CD4-positive, CD25-positive, alpha-beta regulatory T cell (primary cell): ENCODE measurements at regions not wholly inside any gene's neighbourhood (a gene's known extent, or its start where the extent isn't known, plus 50 kb on each side); places are given as distances from the start of the nearest gene placed in this dataset.

Experiments
- ATAC-seq, 2 donors: fragments of 150-1000 bp; cut with Tn5 transposase; one replicate each; pipeline ENCODE4 v1.10.0; 2021; ENCODE audit warnings: low read depth in 2 of 2, moderate number of reproducible peaks in 2 of 2, moderate library complexity in 1 of 2
- DNase-seq, 3 donors: peaks; one replicate each; pipeline versions ENCODE4 v3.0.0 to v3.0.0-alpha.2; 2012 to 2022; ENCODE audit warnings: mixed read lengths in 1 of 3
- H3K27ac ChIP-seq: one replicate; pipeline ENCODE4 v1.7.0; 2013; ENCODE audit warnings: mild to moderate bottlenecking, low read length; ENCODE audit not compliant: insufficient read depth, poor library complexity, severe bottlenecking
- H3K27me3 ChIP-seq: one replicate; pipeline ENCODE4 v1.7.0; 2013; ENCODE audit warnings: low read length; ENCODE audit not compliant: control insufficient read depth, insufficient read depth
- H3K36me3 ChIP-seq: one replicate; pipeline ENCODE4 v1.7.0; 2013; ENCODE audit warnings: mild to moderate bottlenecking, low read length, moderate library complexity; ENCODE audit not compliant: control insufficient read depth, insufficient read depth
- H3K4me1 ChIP-seq: 2 replicates; pipeline ENCODE4 v1.7.0; 2013; ENCODE audit warnings: mild to moderate bottlenecking, low read length; ENCODE audit not compliant: insufficient read depth, control insufficient read depth, poor library complexity, severe bottlenecking
- H3K4me3 ChIP-seq: one replicate; pipeline ENCODE4 v1.7.0; 2013; ENCODE audit warnings: low read depth, mild to moderate bottlenecking, low read length, moderate library complexity
- H3K9me3 ChIP-seq, 2 experiments: 1 replicate in 1 of 2; 2 replicates in 1 of 2; pipeline ENCODE4 v1.7.0; 2013; ENCODE audit warnings: low read length in 2 of 2, mild to moderate bottlenecking in 1 of 2, moderate library complexity in 1 of 2; ENCODE audit not compliant: control insufficient read depth in 2 of 2
- H3K27ac Mint-ChIP-seq, 3 donors: one replicate each; pipeline ENCODE4 v1.8.0; 2020 to 2022; ENCODE audit warnings: mild to moderate bottlenecking in 3 of 3, mixed read lengths in 3 of 3, moderate library complexity in 2 of 3
- H3K27me3 Mint-ChIP-seq: one replicate; pipeline ENCODE4 v1.8.0; 2022; ENCODE audit warnings: mild to moderate bottlenecking, mixed read lengths
- H3K36me3 Mint-ChIP-seq: one replicate; pipeline ENCODE4 v1.8.0; 2020; ENCODE audit warnings: mixed read lengths
- H3K4me1 Mint-ChIP-seq, 4 donors: one replicate each; pipeline ENCODE4 v1.8.0; 2020 to 2022; ENCODE audit warnings: mixed read lengths in 4 of 4, mild to moderate bottlenecking in 1 of 4
- H3K4me3 Mint-ChIP-seq, 4 donors: one replicate each; pipeline ENCODE4 v1.8.0; 2020 to 2022; ENCODE audit warnings: mild to moderate bottlenecking in 4 of 4, mixed read lengths in 4 of 4, moderate library complexity in 3 of 4
- H3K9me3 Mint-ChIP-seq, 7 donors: one replicate each; pipeline ENCODE4 v1.8.0; 2020 to 2022; ENCODE audit warnings: mixed read lengths in 7 of 7, mild to moderate bottlenecking in 3 of 7, moderate library complexity in 2 of 7

GRCh38 chr3:103963599-103963998 is 1403.1 kb upstream of the ALCAM start:
- no peak for DNase-seq
- Mint-ChIP-seq H3K4me1 (no peaks in the 10 kb centered on the region), H3K4me3 (no peak overlapping the region), H3K9me3 (peaks cover 0 to 12% (median 6%) of the 10 kb centered on the region in 7 donors), H3K36me3 (no peaks in the 10 kb centered on the region), H3K27me3 (no peaks in the 10 kb centered on the region), H3K27ac (no peak overlapping the region)
- no peaks in the 10 kb centered on the region for H3K36me3 ChIP-seq
- H3K27ac ChIP-seq, result no peak overlapping the region
- H3K27me3 ChIP-seq, result no peaks in the 10 kb centered on the region
- no peak overlapping the region for H3K4me3 ChIP-seq
- no peaks in the 10 kb centered on the region for H3K9me3 ChIP-seq
- no peaks in the 10 kb centered on the region for H3K4me1 ChIP-seq
- no peak for ATAC-seq

- no peaks in the 10 kb centered on the region for H3K4me1 Mint-ChIP-seq
- no peaks in the 10 kb centered on the region for H3K36me3 ChIP-seq
- H3K4me3 Mint-ChIP-seq, result no peak overlapping the region
- DNase-seq (no peak), ATAC-seq (no peak)
- H3K27me3 ChIP-seq, result no peaks in the 10 kb centered on the region
- no peaks in the 10 kb centered on the region for H3K4me1 ChIP-seq
- no peaks in the 10 kb centered on the region for H3K36me3 Mint-ChIP-seq
- peaks cover 0 to 16% (median 5%) of the 10 kb centered on the region in 7 donors for H3K9me3 Mint-ChIP-seq
- H3K27ac Mint-ChIP-seq, result no peak overlapping the region
- H3K27ac ChIP-seq, result no peak overlapping the region
- no peaks in the 10 kb centered on the region for H3K9me3 ChIP-seq
- H3K27me3 Mint-ChIP-seq, result no peaks in the 10 kb centered on the region
- no peak overlapping the region for H3K4me3 ChIP-seq
Observed at GRCh38 chr3:103965764-103966163, 1400.9 kb upstream of the ALCAM start.

- no peak for DNase-seq
- Mint-ChIP-seq H3K36me3 (no peaks in the 10 kb centered on the region), H3K4me1 (no peaks in the 10 kb centered on the region), H3K27me3 (no peaks in the 10 kb centered on the region), H3K27ac (no peak overlapping the region), H3K9me3 (peaks cover 0 to 16% (median 5%) of the 10 kb centered on the region in 7 donors), H3K4me3 (no peak overlapping the region)
- Histone ChIP-seq H3K4me1 (no peaks in the 10 kb centered on the region), H3K27ac (no peak overlapping the region), H3K4me3 (no peak overlapping the region), H3K36me3 (no peaks in the 10 kb centered on the region), H3K27me3 (no peaks in the 10 kb centered on the region), H3K9me3 (no peaks in the 10 kb centered on the region)
- ATAC-seq, result peak in 1 of 2 donors; percentile 21
Observed at GRCh38 chr3:103966749-103967148, 1400.0 kb upstream of the ALCAM start.

GRCh38 chr3:103968131-103968530 is 1398.6 kb upstream of the ALCAM start:
- H3K4me1 ChIP-seq, result no peaks in the 10 kb centered on the region
- Mint-ChIP-seq H3K4me1 (no peaks in the 10 kb centered on the region), H3K4me3 (no peak overlapping the region), H3K36me3 (no peaks in the 10 kb centered on the region), H3K27ac (no peak overlapping the region), H3K27me3 (no peaks in the 10 kb centered on the region), H3K9me3 (peaks cover 0 to 9% (median 5%) of the 10 kb centered on the region in 7 donors)
- H3K9me3 ChIP-seq, result no peaks in the 10 kb centered on the region
- H3K27me3 ChIP-seq, result no peaks in the 10 kb centered on the region
- ATAC-seq, result no peak
- no peak overlapping the region for H3K4me3 ChIP-seq
- H3K36me3 ChIP-seq, result no peaks in the 10 kb centered on the region
- H3K27ac ChIP-seq, result no peak overlapping the region
- DNase-seq, result no peak

GRCh38 chr3:103968751-103969150 is 1398.0 kb upstream of the ALCAM start:
- Mint-ChIP-seq H3K27me3 (no peaks in the 10 kb centered on the region), H3K4me1 (no peaks in the 10 kb centered on the region), H3K36me3 (no peaks in the 10 kb centered on the region), H3K4me3 (no peak overlapping the region), H3K9me3 (peaks cover 0 to 12% (median 5%) of the 10 kb centered on the region in 7 donors), H3K27ac (no peak overlapping the region)
- no peaks in the 10 kb centered on the region for H3K4me1 ChIP-seq
- ATAC-seq (no peak), DNase-seq (no peak)
- no peak overlapping the region for H3K4me3 ChIP-seq
- H3K36me3 ChIP-seq, result no peaks in the 10 kb centered on the region
- no peak overlapping the region for H3K27ac ChIP-seq
- H3K27me3 ChIP-seq, result no peaks in the 10 kb centered on the region
- H3K9me3 ChIP-seq, result no peaks in the 10 kb centered on the region

- no peaks in the 10 kb centered on the region for H3K4me1 ChIP-seq
- peaks cover 0 to 8% (median 6%) of the 10 kb centered on the region in 7 donors for H3K9me3 Mint-ChIP-seq
- H3K36me3 Mint-ChIP-seq, result no peaks in the 10 kb centered on the region
- no peak overlapping the region for H3K4me3 ChIP-seq
- H3K4me3 Mint-ChIP-seq, result no peak overlapping the region
- no peaks in the 10 kb centered on the region for H3K27me3 ChIP-seq
- no peaks in the 10 kb centered on the region for H3K36me3 ChIP-seq
- H3K27ac Mint-ChIP-seq, result no peak overlapping the region
- no peak overlapping the region for H3K27ac ChIP-seq
- H3K9me3 ChIP-seq, result no peaks in the 10 kb centered on the region
- DNase-seq, result no peak
- no peak for ATAC-seq
- H3K4me1 Mint-ChIP-seq, result no peaks in the 10 kb centered on the region
- no peaks in the 10 kb centered on the region for H3K27me3 Mint-ChIP-seq
Observed at GRCh38 chr3:103976931-103977339, 1389.8 kb upstream of the ALCAM start.

- Mint-ChIP-seq H3K4me3 (no peak overlapping the region), H3K4me1 (no peaks in the 10 kb centered on the region), H3K27me3 (no peaks in the 10 kb centered on the region), H3K27ac (no peak overlapping the region), H3K9me3 (peaks cover 0 to 8% (median 6%) of the 10 kb centered on the region in 7 donors), H3K36me3 (no peaks in the 10 kb centered on the region)
- Histone ChIP-seq H3K9me3 (no peaks in the 10 kb centered on the region), H3K36me3 (no peaks in the 10 kb centered on the region), H3K4me3 (no peak overlapping the region), H3K4me1 (no peaks in the 10 kb centered on the region), H3K27ac (no peak overlapping the region), H3K27me3 (no peaks in the 10 kb centered on the region)
- no peak for ATAC-seq
- no peak for DNase-seq
Observed at GRCh38 chr3:103977417-103977816, 1389.3 kb upstream of the ALCAM start.

GRCh38 chr3:103991461-103992115 is 1375.1 kb upstream of the ALCAM start:
- Mint-ChIP-seq H3K36me3 (no peaks in the 10 kb centered on the region), H3K9me3 (peaks cover 0 to 3% (median 0%) of the 10 kb centered on the region in 7 donors), H3K4me1 (no peaks in the 10 kb centered on the region), H3K27me3 (no peaks in the 10 kb centered on the region), H3K27ac (no peak overlapping the region), H3K4me3 (no peak overlapping the region)
- no peak overlapping the region for H3K27ac ChIP-seq
- ATAC-seq (no peak), DNase-seq (no peak)
- no peaks in the 10 kb centered on the region for H3K9me3 ChIP-seq
- no peak overlapping the region for H3K4me3 ChIP-seq
- no peaks in the 10 kb centered on the region for H3K27me3 ChIP-seq
- no peaks in the 10 kb centered on the region for H3K36me3 ChIP-seq
- H3K4me1 ChIP-seq, result no peaks in the 10 kb centered on the region
